ENCODE measurements at regions not wholly inside any gene's neighbourhood (a gene's known extent, or its start where the extent isn't known, plus 50 kb on each side); places are given as distances from the start of the nearest gene placed in this dataset.

DNA sequence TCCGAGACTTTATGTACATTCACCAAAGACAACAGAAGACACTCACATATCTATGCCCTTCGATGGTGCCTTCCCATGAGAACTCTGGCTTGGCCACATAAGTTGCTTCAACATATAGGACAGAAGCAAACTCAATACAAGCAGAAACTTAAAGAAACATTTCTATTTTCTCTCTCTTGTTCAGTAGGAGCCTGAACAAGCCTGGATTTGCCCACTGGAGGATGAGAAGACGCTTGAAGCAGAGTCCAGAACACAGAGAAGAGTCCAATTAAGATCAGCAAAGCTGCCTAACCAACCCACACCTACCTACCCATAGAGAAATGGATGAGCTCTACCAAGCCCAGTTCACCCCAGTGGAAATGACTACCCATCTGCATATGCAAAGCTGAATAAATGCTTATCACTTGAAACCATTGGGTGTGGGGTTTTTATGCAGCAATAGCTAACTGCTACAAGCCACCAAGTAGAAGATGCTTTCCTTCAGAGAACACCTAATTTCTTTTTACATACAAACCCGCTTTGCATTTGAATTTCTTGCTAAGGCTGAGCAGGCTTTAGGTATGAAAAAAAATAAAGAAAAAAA, 337.9 kb upstream of the DYNLRB2 start:
- no peaks in the 10 kb centered on the region for H3K27me3 ChIP-seq (ENCODE audit: low read length)
- no peaks in the 10 kb centered on the region for H3K9me2 ChIP-seq (replicated peaks; ENCODE audit: insufficient read depth, low read length)
- no peak overlapping the region for H3K27ac ChIP-seq (ENCODE audit: low read depth, low read length)
- TF ChIP-seq, protein P1, sequence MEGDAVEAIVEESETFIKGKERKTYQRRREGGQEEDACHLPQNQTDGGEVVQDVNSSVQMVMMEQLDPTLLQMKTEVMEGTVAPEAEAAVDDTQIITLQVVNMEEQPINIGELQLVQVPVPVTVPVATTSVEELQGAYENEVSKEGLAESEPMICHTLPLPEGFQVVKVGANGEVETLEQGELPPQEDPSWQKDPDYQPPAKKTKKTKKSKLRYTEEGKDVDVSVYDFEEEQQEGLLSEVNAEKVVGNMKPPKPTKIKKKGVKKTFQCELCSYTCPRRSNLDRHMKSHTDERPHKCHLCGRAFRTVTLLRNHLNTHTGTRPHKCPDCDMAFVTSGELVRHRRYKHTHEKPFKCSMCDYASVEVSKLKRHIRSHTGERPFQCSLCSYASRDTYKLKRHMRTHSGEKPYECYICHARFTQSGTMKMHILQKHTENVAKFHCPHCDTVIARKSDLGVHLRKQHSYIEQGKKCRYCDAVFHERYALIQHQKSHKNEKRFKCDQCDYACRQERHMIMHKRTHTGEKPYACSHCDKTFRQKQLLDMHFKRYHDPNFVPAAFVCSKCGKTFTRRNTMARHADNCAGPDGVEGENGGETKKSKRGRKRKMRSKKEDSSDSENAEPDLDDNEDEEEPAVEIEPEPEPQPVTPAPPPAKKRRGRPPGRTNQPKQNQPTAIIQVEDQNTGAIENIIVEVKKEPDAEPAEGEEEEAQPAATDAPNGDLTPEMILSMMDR (IDR thresholded peaks at IDR 0.05; ENCODE audit: insufficient read depth, low read length, poor library complexity, severe bottlenecking): no peak
- no peak for TF ChIP-seq EZH2phosphoT487 (conservative IDR thresholded peaks at IDR 0.05; ENCODE audit: low read length)
- H3K4me3 ChIP-seq (ENCODE audit: insufficient read depth, low read length, poor library complexity, severe bottlenecking): no peak overlapping the region
- H3K79me2 ChIP-seq (ENCODE audit: insufficient read depth, low read length): no peaks in the 10 kb centered on the region
- H3F3A ChIP-seq (ENCODE audit: insufficient read depth): no peaks in the 10 kb centered on the region
- no peak overlapping the region for H3K4me2 ChIP-seq (ENCODE audit: low read depth, low read length, poor library complexity, severe bottlenecking)
- H3K36me3 ChIP-seq (ENCODE audit: low read length): no peaks in the 10 kb centered on the region
- H3K9ac ChIP-seq (ENCODE audit: low read length): no peak overlapping the region
- H2AFZ ChIP-seq (ENCODE audit: low read depth, low read length, severe bottlenecking): no peak overlapping the region
- H4K20me1 ChIP-seq (ENCODE audit: low read depth, low read length): no peaks in the 10 kb centered on the region
- no peaks in the 10 kb centered on the region for H3K9me3 ChIP-seq (ENCODE audit: insufficient read depth, low read length)

DNA sequence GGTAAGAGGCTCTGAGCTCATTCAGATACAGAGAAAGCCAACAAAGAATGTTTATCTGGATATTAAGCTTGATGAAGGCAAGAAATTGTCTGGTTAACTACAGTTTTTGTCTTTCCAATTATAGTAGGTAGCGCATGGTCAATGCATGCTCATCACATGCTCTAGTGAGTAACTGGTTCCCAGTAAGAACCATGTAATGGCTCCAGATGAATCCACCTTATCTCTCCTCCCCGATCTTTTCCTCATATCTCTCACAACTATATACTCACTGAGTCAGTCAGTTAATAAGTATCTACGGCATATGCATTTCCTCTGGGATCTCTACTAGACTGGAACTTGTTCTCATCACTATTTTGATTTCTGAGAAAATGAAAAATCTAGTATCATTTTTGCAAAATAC, 340.7 kb upstream of the DYNLRB2 start:
- no peak overlapping the region for H2AFZ ChIP-seq (ENCODE audit: low read depth, low read length, severe bottlenecking)
- no peak overlapping the region for H3K4me2 ChIP-seq (ENCODE audit: low read depth, low read length, poor library complexity, severe bottlenecking)
- H3K79me2 ChIP-seq (ENCODE audit: insufficient read depth, low read length): no peaks in the 10 kb centered on the region
- H3K9me2 ChIP-seq (replicated peaks; ENCODE audit: insufficient read depth, low read length): no peaks in the 10 kb centered on the region
- H3K9ac ChIP-seq (ENCODE audit: low read length): no peak overlapping the region
- no peak for TF ChIP-seq EZH2phosphoT487 (conservative IDR thresholded peaks at IDR 0.05; ENCODE audit: low read length)
- TF ChIP-seq, protein P1 (IDR thresholded peaks at IDR 0.05; ENCODE audit: insufficient read depth, low read length, poor library complexity, severe bottlenecking): no peak
- H4K20me1 ChIP-seq (ENCODE audit: low read depth, low read length): no peaks in the 10 kb centered on the region
- H3K9me3 ChIP-seq (ENCODE audit: insufficient read depth, low read length): no peaks in the 10 kb centered on the region
- no peaks in the 10 kb centered on the region for H3F3A ChIP-seq (ENCODE audit: insufficient read depth)
- no peaks in the 10 kb centered on the region for H3K36me3 ChIP-seq (ENCODE audit: low read length)
- no peak overlapping the region for H3K27ac ChIP-seq (ENCODE audit: low read depth, low read length)
- H3K27me3 ChIP-seq (ENCODE audit: low read length): no peaks in the 10 kb centered on the region
- no peak overlapping the region for H3K4me3 ChIP-seq (ENCODE audit: insufficient read depth, low read length, poor library complexity, severe bottlenecking)

DNA sequence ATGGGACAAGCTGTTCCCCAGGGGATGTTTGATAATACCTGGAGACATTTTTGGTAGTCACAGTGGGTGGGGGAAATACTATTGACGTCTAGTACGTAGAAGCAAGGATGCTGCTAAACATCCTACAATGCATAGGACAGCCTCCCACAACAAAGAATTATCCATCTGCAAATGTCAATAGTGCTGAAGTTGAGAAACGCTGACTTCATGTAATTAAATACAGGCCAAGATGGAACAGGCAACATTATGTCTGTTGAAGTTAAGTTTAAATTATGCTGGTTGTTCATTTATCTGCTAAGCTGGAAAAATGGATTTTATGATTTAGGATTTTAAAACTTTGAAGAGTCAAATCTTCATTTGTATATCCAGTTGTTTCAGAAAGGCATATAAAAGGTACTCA, 341.2 kb upstream of the DYNLRB2 start:
- Histone ChIP-seq H3K9me3 (ENCODE audit: insufficient read depth, low read length) (no peaks in the 10 kb centered on the region), H3K4me3 (ENCODE audit: insufficient read depth, low read length, poor library complexity, severe bottlenecking) (no peak overlapping the region), H3K9ac (ENCODE audit: low read length) (no peak overlapping the region), H3F3A (ENCODE audit: insufficient read depth) (no peaks in the 10 kb centered on the region), H3K27ac (ENCODE audit: low read depth, low read length) (no peak overlapping the region), H3K27me3 (ENCODE audit: low read length) (no peaks in the 10 kb centered on the region), H3K9me2 (replicated peaks; ENCODE audit: insufficient read depth, low read length) (no peaks in the 10 kb centered on the region), H3K4me2 (ENCODE audit: low read depth, low read length, poor library complexity, severe bottlenecking) (no peak overlapping the region), H3K36me3 (ENCODE audit: low read length) (no peaks in the 10 kb centered on the region), H4K20me1 (ENCODE audit: low read depth, low read length) (no peaks in the 10 kb centered on the region), H3K79me2 (ENCODE audit: insufficient read depth, low read length) (no peaks in the 10 kb centered on the region), H2AFZ (ENCODE audit: low read depth, low read length, severe bottlenecking) (no peak overlapping the region)
- TF ChIP-seq, protein P1 (IDR thresholded peaks at IDR 0.05; ENCODE audit: insufficient read depth, low read length, poor library complexity, severe bottlenecking): no peak

All from SU-DHL-6 (cell line).